ENCODE measurements at regions not wholly inside any gene's neighbourhood (a gene's known extent, or its start where the extent isn't known, plus 50 kb on each side); places are given as distances from the start of the nearest gene placed in this dataset.

GRCh38 chr12:85690146-85690545 is 146.1 kb downstream of the RASSF9 start:
- no peak for DNase-seq

GRCh38 chr12:85693093-85693665 is 143.0 kb downstream of the RASSF9 start:
- DNase-seq, result no peak

- DNase-seq, result no peak
Measured at GRCh38 chr12:85695097-85695715, 141.0 kb downstream of the RASSF9 start.

- no peak for DNase-seq
Measured at GRCh38 chr12:85697003-85697402, 139.2 kb downstream of the RASSF9 start.

GRCh38 chr12:85698937-85699336 is 137.3 kb downstream of the RASSF9 start:
- DNase-seq, result no peak

- no peak for DNase-seq
Measured at GRCh38 chr12:85708775-85709174, 127.4 kb downstream of the RASSF9 start.

- no peak for DNase-seq
Measured at GRCh38 chr12:85711735-85712390, 124.3 kb downstream of the RASSF9 start.

- no peak for DNase-seq
Measured at GRCh38 chr12:85713373-85713772, 122.8 kb downstream of the RASSF9 start.

- no peak for DNase-seq
Measured at GRCh38 chr12:85714425-85714824, 121.8 kb downstream of the RASSF9 start.

GRCh38 chr12:85720308-85721033 is 115.7 kb downstream of the RASSF9 start:
- no peak for DNase-seq

GRCh38 chr12:85725991-85726390 is 110.2 kb downstream of the RASSF9 start:
- no peak for DNase-seq

- no peak for DNase-seq
Measured at GRCh38 chr12:85733221-85733840, 102.9 kb downstream of the RASSF9 start.

- DNase-seq, result no peak
Measured at GRCh38 chr12:85733984-85734383, 102.2 kb downstream of the RASSF9 start.

GRCh38 chr12:85740186-85740585 is 96.0 kb downstream of the RASSF9 start:
- no peak for DNase-seq

- no peak for DNase-seq
Measured at GRCh38 chr12:85741046-85741445, 95.2 kb downstream of the RASSF9 start.

- DNase-seq, result no peak
Measured at GRCh38 chr12:85747941-85748495, 88.2 kb downstream of the RASSF9 start.
